NCI-H2029 (cell line): ENCODE measurements at regions not wholly inside any gene's neighbourhood (a gene's known extent, or its start where the extent isn't known, plus 50 kb on each side); places are given as distances from the start of the nearest gene placed in this dataset.
"Not testable (repeated sequence)": the region's sequence is repeated elsewhere in the genome, so short reads cannot be mapped to it uniquely, and the experiment has no call there.

ENCODE experiments used
- DNase-seq: peaks from one replicate; lab custom pipeline; 2025; lab: John Stamatoyannopoulos, UW

DNA sequence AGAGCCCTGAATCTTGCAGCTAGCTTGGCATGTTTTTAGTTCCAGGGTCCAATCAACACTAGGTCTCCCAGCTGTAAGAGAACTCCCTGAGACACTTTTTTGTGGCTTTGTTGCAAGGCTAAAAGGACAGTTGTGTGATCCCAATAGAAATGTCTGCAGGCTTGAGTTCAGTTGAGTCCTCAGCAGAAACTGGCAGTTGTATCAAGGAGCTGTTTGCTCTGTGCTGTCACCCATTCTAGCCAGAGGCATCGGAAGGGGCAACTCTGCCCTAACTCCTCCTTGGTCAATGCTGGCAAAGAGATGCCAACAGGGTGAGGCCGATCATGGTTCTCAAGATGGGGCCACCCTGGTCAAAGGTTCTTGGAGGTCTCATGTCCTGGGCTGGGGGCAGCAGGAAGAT is 224.1 kb downstream of the BUB3 start:
- no peak for DNase-seq

GRCh38 chr10:123379156-123379555 is 225.0 kb downstream of the BUB3 start:
- no peak for DNase-seq

DNA sequence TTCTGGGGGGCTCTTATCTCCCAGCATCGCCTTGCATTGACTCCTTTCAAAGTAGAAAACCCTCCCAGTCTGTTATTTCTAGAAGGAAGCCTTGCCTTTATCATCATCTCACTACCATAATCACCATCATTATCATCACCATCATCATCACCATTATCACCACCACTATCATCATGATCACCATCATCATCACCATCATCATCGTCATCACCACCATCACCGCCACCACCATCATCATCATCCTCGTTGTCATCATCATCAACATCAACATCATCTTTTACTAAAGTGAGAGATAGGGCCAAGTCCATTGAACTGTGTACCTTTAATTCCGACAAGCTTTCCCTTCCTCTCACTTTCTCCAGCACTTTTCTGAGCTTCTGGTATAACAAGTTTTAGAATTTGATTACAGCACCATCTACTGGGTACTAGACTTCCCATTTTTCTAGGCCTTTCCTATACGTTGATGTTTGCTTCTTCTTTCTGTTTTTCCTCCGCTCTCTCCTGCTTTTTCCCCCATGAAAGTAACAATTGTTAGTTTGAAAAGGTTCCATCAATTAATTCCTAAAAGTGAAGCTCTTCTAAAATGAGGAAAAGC is 226.4 kb downstream of the BUB3 start:
- no peak for DNase-seq

- DNase-seq: no peak
Observed at GRCh38 chr10:123381224-123381623, 227.0 kb downstream of the BUB3 start.

DNA sequence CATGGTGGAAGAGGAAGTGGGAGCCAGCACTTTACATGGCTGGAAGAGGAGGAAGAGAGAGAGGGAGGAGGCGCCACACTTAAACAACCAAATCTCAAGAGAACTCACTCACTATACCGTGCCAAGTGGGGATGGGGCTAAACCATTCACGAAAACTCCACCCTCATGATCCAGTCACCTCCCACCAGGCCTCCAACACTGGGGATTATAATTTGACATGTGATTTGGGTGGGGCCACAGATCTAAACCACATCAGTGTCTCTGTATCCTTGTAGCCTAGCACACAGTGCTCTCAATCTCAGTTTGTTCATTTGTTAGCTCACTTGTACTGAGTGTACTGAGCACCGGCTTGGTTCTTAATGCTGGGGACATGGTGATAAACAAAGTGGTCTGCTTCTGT is 228.3 kb downstream of the BUB3 start:
- DNase-seq: no peak

- DNase-seq: no peak
Observed at GRCh38 chr10:123385508-123386080, 231.4 kb downstream of the BUB3 start.

DNA sequence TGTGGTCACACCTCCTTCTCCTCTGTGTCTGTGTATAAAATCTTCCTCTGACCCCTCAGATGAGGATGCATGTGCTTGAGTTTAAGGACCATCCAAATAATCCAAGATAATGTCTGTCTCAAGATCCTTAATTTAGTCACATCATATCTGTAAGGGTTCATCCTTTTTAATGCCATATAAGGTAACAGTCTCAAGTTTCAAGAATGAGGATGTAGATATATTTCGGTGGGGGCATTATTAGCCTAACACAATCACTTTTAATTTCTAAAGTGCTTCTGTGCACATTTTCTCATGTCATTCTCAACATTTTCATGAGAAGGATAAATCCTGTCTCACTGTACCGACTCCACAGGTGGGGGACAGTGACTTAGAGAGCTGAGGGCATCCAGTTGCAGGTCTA is 235.3 kb downstream of the BUB3 start:
- DNase-seq: no peak

DNA sequence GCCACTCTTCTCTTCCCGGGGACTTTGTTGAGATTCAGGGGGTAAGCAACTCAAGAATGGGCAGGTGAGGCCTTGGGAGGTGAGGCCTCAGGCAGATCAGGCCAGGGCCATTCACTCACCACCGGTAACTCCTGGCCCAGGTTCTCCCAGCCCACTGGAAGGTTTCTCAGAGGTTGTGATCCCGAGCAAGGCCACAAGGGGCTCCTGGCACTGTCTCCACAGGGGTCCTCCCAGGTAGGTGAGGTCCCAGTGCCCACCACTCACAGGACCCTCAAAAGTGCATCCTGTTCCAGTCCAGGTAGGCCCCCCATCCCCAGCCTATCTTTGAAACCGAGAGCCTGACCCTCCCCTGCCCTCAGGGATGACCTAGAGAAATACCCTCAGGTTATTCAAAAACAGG is 236.1 kb downstream of the BUB3 start:
- no peak for DNase-seq

DNA sequence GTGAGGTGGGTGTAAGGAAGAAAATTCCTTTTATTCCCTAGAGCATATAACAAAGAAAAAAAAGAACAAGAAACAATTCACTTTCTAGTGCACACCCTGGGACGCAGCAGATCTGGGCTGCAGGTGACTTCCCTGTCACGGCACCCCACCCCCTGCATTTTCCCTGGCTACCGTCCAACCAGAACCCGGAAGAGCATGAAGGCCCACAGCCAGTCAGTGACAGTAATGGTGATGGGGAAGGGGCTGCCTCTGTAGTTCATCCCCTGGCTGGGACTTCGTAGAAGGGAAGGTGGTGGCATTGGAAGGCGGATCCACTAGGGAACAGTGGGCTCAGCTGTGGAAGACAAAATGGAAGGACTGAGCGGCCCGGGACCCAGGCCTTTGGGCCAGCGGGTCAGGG is 236.7 kb downstream of the BUB3 start:
- no peak for DNase-seq

GRCh38 chr10:123391275-123392028 is 237.2 kb downstream of the BUB3 start:
- no peak for DNase-seq

DNA sequence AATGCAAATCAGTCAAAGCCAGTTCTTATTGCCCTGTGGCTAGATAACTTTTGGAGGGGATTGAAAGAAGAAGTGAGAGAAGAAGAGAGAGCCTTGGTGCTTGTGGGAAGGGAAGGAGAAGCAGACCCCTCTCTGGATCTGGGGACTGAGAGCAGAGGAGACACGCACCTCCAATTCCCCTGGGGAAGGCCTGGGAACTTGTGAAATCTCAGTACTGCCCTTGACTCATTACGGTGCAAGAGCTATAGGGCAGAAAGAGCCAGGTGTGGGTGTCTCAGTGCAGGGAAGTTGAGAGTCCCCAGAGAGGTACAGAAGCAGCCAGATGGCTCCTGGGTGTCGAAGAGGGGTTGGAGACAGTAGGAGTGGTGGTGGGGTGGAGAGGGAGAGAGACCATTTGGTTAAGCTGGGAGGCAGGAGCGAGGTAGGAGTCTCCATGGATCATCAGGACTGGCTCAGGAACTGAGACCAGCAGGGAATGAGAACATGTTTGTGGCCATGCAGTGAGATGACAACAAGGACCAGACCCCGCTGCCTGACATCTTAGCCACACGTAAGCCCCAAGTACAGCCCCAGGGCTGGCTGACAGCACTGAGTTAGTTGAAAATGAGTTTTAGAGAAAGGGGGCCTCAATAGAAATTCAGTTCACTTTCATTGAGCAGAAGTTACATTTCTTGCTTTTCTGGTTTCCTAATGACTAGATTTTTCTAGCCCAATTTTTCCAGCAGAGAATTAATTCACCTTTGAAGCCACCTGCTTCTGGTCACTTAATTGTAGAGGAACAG is 238.2 kb downstream of the BUB3 start:
- no peak for DNase-seq

DNA sequence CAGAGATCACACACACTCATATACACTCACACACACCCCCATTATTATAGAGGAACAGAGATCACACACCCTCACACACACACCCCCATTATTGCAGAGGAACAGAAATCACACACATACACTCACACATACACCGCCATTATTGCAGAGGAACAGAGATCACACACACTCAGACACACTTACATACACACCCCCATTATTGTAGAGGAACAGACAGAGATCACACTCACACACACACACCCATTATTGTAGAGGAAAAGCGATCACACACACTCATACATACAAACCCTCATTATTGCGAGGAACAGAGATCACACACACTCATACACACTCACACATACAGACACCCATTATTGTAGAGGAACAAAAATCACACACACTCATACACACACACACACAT is 239.0 kb downstream of the BUB3 start:
- no peak for DNase-seq

- DNase-seq: no peak
Observed at GRCh38 chr10:123394382-123394781, 240.2 kb downstream of the BUB3 start.

GRCh38 chr10:123395234-123395633 is 241.0 kb downstream of the BUB3 start:
- not testable (repeated sequence) for DNase-seq

- no peak for DNase-seq
Observed at GRCh38 chr10:123395906-123396305, 241.7 kb downstream of the BUB3 start.

GRCh38 chr10:123398180-123398591 is 244.0 kb downstream of the BUB3 start:
- no peak for DNase-seq

DNA sequence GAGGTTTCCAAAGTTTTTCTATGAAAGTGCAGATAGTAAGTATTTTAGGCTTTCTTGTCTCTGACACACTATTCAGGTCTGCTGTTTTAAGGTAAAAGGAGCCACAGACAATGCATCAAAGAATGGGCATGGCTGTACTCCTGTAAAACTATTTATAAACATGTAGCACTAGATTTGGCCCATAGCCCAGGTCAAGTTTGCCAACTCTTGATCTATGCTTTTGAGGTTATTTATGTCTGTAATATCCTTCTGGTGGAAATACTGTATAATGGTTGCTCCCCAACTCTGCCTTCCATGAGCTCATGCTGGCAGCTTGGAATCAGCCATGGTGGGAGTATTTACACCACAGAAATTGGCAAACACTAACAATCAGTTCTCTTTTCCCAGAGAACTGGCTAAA is 244.6 kb downstream of the BUB3 start:
- no peak for DNase-seq

DNA sequence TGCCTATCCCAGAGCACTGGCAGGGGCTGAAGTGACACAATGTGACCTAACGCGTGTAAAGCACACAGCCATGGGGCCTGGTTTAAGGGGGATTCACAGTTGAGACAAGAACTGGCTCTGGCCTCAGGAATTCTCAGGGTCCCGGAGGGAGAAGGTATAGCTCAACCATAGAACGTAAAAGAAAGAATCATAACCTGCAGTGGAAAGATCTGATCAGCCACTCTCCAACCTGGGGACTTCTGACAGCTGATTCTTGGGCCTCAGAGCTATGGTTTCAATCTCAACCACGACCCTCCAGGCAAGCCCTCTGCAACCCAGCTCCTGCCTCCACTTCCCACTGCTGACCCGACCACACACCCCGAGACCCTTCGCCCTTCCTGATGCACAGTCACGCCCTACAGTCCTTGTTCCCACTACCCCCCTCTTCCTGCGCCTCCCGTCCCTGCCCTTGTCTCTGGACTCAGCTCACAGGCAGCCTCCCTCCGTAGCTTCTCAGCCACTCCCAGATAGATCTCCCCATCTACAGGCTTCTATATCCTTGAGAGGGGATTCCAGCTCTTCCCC is 245.2 kb downstream of the BUB3 start:
- no peak for DNase-seq

- DNase-seq: no peak
Observed at GRCh38 chr10:123402021-123402420, 247.8 kb downstream of the BUB3 start.

GRCh38 chr10:123402656-123403055 is 248.5 kb downstream of the BUB3 start:
- no peak for DNase-seq

GRCh38 chr10:123404357-123404756 is 250.2 kb downstream of the BUB3 start:
- no peak for DNase-seq

GRCh38 chr10:123408660-123409059 is 254.5 kb downstream of the BUB3 start:
- no peak for DNase-seq
